ENCODE measurements at regions not wholly inside any gene's neighbourhood (a gene's known extent, or its start where the extent isn't known, plus 50 kb on each side); places are given as distances from the start of the nearest gene placed in this dataset.

GRCh38 chr9:592733-593132 is 248.8 kb upstream of the DMRT1 start:
- TF ChIP-seq, protein P1, sequence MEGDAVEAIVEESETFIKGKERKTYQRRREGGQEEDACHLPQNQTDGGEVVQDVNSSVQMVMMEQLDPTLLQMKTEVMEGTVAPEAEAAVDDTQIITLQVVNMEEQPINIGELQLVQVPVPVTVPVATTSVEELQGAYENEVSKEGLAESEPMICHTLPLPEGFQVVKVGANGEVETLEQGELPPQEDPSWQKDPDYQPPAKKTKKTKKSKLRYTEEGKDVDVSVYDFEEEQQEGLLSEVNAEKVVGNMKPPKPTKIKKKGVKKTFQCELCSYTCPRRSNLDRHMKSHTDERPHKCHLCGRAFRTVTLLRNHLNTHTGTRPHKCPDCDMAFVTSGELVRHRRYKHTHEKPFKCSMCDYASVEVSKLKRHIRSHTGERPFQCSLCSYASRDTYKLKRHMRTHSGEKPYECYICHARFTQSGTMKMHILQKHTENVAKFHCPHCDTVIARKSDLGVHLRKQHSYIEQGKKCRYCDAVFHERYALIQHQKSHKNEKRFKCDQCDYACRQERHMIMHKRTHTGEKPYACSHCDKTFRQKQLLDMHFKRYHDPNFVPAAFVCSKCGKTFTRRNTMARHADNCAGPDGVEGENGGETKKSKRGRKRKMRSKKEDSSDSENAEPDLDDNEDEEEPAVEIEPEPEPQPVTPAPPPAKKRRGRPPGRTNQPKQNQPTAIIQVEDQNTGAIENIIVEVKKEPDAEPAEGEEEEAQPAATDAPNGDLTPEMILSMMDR (conservative IDR thresholded peaks at IDR 0.05; ENCODE audit: low read depth in 2 of 2) = no peak
- TF ChIP-seq, protein P2, sequence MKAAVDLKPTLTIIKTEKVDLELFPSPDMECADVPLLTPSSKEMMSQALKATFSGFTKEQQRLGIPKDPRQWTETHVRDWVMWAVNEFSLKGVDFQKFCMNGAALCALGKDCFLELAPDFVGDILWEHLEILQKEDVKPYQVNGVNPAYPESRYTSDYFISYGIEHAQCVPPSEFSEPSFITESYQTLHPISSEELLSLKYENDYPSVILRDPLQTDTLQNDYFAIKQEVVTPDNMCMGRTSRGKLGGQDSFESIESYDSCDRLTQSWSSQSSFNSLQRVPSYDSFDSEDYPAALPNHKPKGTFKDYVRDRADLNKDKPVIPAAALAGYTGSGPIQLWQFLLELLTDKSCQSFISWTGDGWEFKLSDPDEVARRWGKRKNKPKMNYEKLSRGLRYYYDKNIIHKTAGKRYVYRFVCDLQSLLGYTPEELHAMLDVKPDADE (IDR thresholded peaks at IDR 0.05) = no peak
- TF ChIP-seq CREB1 (CRISPR knock-in tag; IDR thresholded peaks at IDR 0.05; ENCODE audit: low read depth) (no peak), POLR2AphosphoS5 (IDR thresholded peaks at IDR 0.05; ENCODE audit: low read depth) (no peak), EZH2 (IDR thresholded peaks at IDR 0.05; ENCODE audit: low read depth, unreplicated experiment) (no peak), ZNF331 (CRISPR knock-in tag; IDR thresholded peaks at IDR 0.05; ENCODE audit: low read depth) (no peak), EZH2phosphoT487 (IDR thresholded peaks at IDR 0.05; ENCODE audit: unreplicated experiment) (no peak), ZNF114 (CRISPR knock-in tag; IDR thresholded peaks at IDR 0.05) (no peak), STAT1 (IDR thresholded peaks at IDR 0.05; ENCODE audit: unreplicated experiment) (no peak), NANOG (IDR thresholded peaks at IDR 0.05; ENCODE audit: borderline replicate concordance) (no peak)
- TF ChIP-seq, protein P3, sequence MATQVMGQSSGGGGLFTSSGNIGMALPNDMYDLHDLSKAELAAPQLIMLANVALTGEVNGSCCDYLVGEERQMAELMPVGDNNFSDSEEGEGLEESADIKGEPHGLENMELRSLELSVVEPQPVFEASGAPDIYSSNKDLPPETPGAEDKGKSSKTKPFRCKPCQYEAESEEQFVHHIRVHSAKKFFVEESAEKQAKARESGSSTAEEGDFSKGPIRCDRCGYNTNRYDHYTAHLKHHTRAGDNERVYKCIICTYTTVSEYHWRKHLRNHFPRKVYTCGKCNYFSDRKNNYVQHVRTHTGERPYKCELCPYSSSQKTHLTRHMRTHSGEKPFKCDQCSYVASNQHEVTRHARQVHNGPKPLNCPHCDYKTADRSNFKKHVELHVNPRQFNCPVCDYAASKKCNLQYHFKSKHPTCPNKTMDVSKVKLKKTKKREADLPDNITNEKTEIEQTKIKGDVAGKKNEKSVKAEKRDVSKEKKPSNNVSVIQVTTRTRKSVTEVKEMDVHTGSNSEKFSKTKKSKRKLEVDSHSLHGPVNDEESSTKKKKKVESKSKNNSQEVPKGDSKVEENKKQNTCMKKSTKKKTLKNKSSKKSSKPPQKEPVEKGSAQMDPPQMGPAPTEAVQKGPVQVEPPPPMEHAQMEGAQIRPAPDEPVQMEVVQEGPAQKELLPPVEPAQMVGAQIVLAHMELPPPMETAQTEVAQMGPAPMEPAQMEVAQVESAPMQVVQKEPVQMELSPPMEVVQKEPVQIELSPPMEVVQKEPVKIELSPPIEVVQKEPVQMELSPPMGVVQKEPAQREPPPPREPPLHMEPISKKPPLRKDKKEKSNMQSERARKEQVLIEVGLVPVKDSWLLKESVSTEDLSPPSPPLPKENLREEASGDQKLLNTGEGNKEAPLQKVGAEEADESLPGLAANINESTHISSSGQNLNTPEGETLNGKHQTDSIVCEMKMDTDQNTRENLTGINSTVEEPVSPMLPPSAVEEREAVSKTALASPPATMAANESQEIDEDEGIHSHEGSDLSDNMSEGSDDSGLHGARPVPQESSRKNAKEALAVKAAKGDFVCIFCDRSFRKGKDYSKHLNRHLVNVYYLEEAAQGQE (IDR thresholded peaks at IDR 0.05; ENCODE audit: unreplicated experiment) = no peak

Data from GM23338 (cell line).